SK-N-SH (cell line): ENCODE measurements at regions not wholly inside any gene's neighbourhood (a gene's known extent, or its start where the extent isn't known, plus 50 kb on each side); places are given as distances from the start of the nearest gene placed in this dataset.

Source experiments
- CTCF ChIP-seq: fragments of 200-600 bp; sonication (generic); IDR thresholded peaks from 2 replicates; pipeline ENCODE4 v1.6.1; 2017; ENCODE audit warnings: antibody characterized with exemption, mild to moderate bottlenecking, moderate library complexity
- FOSL2 ChIP-seq: IDR thresholded peaks from 2 replicates; pipeline ENCODE4 v1.4.0; 2012; ENCODE audit warnings: low read depth, mild to moderate bottlenecking, moderate library complexity, borderline replicate concordance
- GABPA ChIP-seq: IDR thresholded peaks from 2 replicates; pipeline ENCODE4 v1.4.0; 2012; ENCODE audit warnings: low read depth, mild to moderate bottlenecking
- GATA2 ChIP-seq: sonication (generic); formaldehyde crosslinking; IDR thresholded peaks from 2 replicates; pipeline ENCODE4 v1.5.0; 2020; ENCODE audit warnings: mild to moderate bottlenecking, missing genetic modification reagents
- MAX ChIP-seq: IDR thresholded peaks from 2 replicates; pipeline ENCODE4 v1.4.0; 2012; ENCODE audit warnings: low read depth
- NFIC ChIP-seq: IDR thresholded peaks from 2 replicates; pipeline ENCODE4 v1.4.0; 2012; ENCODE audit warnings: borderline replicate concordance
- POLR2AphosphoS5 ChIP-seq: IDR thresholded peaks from 2 replicates; pipeline ENCODE4 v1.6.1; 2012; ENCODE audit warnings: low read depth, low read length
- RFX5 ChIP-seq: IDR thresholded peaks from 2 replicates; pipeline ENCODE4 v1.6.1; 2012; ENCODE audit warnings: mild to moderate bottlenecking, improper control_type of control experiment, low read length
- TAF1 ChIP-seq: IDR thresholded peaks from 2 replicates; pipeline ENCODE4 v1.6.1; 2012; ENCODE audit warnings: low read depth, mild to moderate bottlenecking, low read length, moderate library complexity, borderline replicate concordance
- USF1 ChIP-seq: IDR thresholded peaks from 2 replicates; pipeline ENCODE4 v1.4.0; 2012; ENCODE audit warnings: low read depth, borderline replicate concordance
- YY1 ChIP-seq: IDR thresholded peaks from 2 replicates; pipeline ENCODE4 v1.4.0; 2012; ENCODE audit warnings: low read depth, mild to moderate bottlenecking
- TF ChIP-seq, protein P1 (sequence below): fragments of 150-350 bp; IDR thresholded peaks from 2 replicates; pipeline ENCODE4 v1.6.1; 2017; ENCODE audit warnings: antibody characterized with exemption, low read length, low read depth, borderline replicate concordance
- TF ChIP-seq, protein P2 (sequence below): IDR thresholded peaks from 2 replicates; pipeline ENCODE4 v1.4.0; 2012; ENCODE audit warnings: low read depth, borderline replicate concordance

GRCh38 chr5:126355940-126356339 lies 67.3 kb upstream of the GRAMD2B start:
- TF ChIP-seq NFIC (no peak), CTCF (no peak), MAX (no peak), TAF1 (no peak), RFX5 (no peak), GATA2 (no peak), YY1 (no peak), GABPA (no peak), USF1 (no peak), POLR2AphosphoS5 (no peak), FOSL2 (no peak)
- TF ChIP-seq, protein P1, sequence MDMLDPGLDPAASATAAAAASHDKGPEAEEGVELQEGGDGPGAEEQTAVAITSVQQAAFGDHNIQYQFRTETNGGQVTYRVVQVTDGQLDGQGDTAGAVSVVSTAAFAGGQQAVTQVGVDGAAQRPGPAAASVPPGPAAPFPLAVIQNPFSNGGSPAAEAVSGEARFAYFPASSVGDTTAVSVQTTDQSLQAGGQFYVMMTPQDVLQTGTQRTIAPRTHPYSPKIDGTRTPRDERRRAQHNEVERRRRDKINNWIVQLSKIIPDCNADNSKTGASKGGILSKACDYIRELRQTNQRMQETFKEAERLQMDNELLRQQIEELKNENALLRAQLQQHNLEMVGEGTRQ: no peak
- TF ChIP-seq, protein P2, sequence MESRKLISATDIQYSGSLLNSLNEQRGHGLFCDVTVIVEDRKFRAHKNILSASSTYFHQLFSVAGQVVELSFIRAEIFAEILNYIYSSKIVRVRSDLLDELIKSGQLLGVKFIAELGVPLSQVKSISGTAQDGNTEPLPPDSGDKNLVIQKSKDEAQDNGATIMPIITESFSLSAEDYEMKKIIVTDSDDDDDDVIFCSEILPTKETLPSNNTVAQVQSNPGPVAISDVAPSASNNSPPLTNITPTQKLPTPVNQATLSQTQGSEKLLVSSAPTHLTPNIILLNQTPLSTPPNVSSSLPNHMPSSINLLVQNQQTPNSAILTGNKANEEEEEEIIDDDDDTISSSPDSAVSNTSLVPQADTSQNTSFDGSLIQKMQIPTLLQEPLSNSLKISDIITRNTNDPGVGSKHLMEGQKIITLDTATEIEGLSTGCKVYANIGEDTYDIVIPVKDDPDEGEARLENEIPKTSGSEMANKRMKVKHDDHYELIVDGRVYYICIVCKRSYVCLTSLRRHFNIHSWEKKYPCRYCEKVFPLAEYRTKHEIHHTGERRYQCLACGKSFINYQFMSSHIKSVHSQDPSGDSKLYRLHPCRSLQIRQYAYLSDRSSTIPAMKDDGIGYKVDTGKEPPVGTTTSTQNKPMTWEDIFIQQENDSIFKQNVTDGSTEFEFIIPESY: no peak
